ENCODE measurements at regions not wholly inside any gene's neighbourhood (a gene's known extent, or its start where the extent isn't known, plus 50 kb on each side); places are given as distances from the start of the nearest gene placed in this dataset.

- no peak for TF ChIP-seq CTCF (IDR thresholded peaks at IDR 0.05; ENCODE audit: low read depth, low read length)
- no peak for TF ChIP-seq EZH2phosphoT487 (IDR thresholded peaks at IDR 0.05; ENCODE audit: low read depth)
Measured at GRCh38 chr12:98379106-98379505, 136.3 kb upstream of the TMPO start.

Measured in OCI-LY3 (cell line).